SK-N-SH (cell line): ENCODE measurements at regions not wholly inside any gene's neighbourhood (a gene's known extent, or its start where the extent isn't known, plus 50 kb on each side); places are given as distances from the start of the nearest gene placed in this dataset.

Source experiments
- CTCF ChIA-PET: fragments of 300-600, 350-600 bp; formaldehyde crosslinking; extraction: SDS; loops from one replicate; lab custom pipeline; 2021; lab: Yijun Ruan, JAX
- POLR2A ChIA-PET: fragments of 350-600 bp; sonication (Branson Sonifier 250); formaldehyde crosslinking; extraction: SDS; loops from one replicate; lab custom pipeline; 2020; ENCODE audit warnings: antibody characterized with exemption, inconsistent platforms; lab: Yijun Ruan, JAX
- DNase-seq: peaks from one replicate; pipeline ENCODE4 v3.0.0; 2012
- H2AFZ ChIP-seq: fragments of 200-600 bp; sonication (generic); 2 replicates; pipeline ENCODE4 v1.8.1; 2016; ENCODE audit warnings: antibody characterized with exemption, mild to moderate bottlenecking, low read depth
- H3F3A ChIP-seq: fragments of 200-600 bp; sonication (generic); replicated peaks from 2 replicates; pipeline ENCODE3; 2016; ENCODE audit warnings: antibody characterized with exemption, mild to moderate bottlenecking; ENCODE audit not compliant: insufficient read depth
- H3K27ac ChIP-seq, 2 experiments: fragments of 200-500 bp in 1 of 2; fragments of 200-600 bp in 1 of 2; sonication (Bioruptor generic) in 1 of 2; sonication (generic), shearing (Covaris generic) in 1 of 2; 2 replicates each; pipeline versions ENCODE4 v1.5.1 to v1.6.1; 2014 to 2016; ENCODE audit warnings: low read depth in 2 of 2, inconsistent platforms in 1 of 2, low read length in 1 of 2, mild to moderate bottlenecking in 1 of 2, mixed read lengths in 1 of 2
- H3K27me3 ChIP-seq: fragments of 200-600 bp; sonication (generic), shearing (Covaris generic); 2 replicates; pipeline ENCODE4 v1.6.1; 2016; ENCODE audit warnings: mixed run types; ENCODE audit not compliant: insufficient read depth
- H3K36me3 ChIP-seq, 2 experiments: fragments of 200-500 bp in 1 of 2; fragments of 200-600 bp in 1 of 2; sonication (Bioruptor generic) in 1 of 2; sonication (generic) in 1 of 2; replicated peaks in 1 of 2; 2 replicates each; pipeline versions ENCODE3 to v1.5.1; 2014 to 2016; ENCODE audit warnings: low read length in 1 of 2, mild to moderate bottlenecking in 1 of 2; ENCODE audit not compliant: insufficient read depth in 2 of 2, control insufficient read depth in 1 of 2
- H3K4me1 ChIP-seq, 2 experiments: fragments of 200-500 bp in 1 of 2; fragments of 200-600 bp in 1 of 2; sonication (Bioruptor generic) in 1 of 2; sonication (generic), shearing (Covaris generic) in 1 of 2; 2 replicates each; pipeline versions ENCODE4 v1.5.1 to v1.6.1; 2014 to 2016; ENCODE audit warnings: low read depth in 1 of 2, low read length in 1 of 2, mixed run types in 1 of 2; ENCODE audit not compliant: insufficient read depth in 2 of 2, control insufficient read depth in 1 of 2
- H3K4me2 ChIP-seq: fragments of 200-600 bp; sonication (generic), shearing (Covaris generic); 2 replicates; pipeline ENCODE4 v1.6.1; 2017; ENCODE audit warnings: mixed run types
- H3K4me3 ChIP-seq, 2 experiments: fragments of 200-500 bp in 1 of 2; fragments of 200-600 bp in 1 of 2; sonication (Bioruptor generic) in 1 of 2; sonication (generic), shearing (Covaris generic) in 1 of 2; 2 replicates each; pipeline versions ENCODE4 v1.5.1 to v1.8.1; 2014 to 2016; ENCODE audit warnings: low read depth in 2 of 2, inconsistent platforms in 1 of 2, low read length in 1 of 2, mild to moderate bottlenecking in 1 of 2, mixed read lengths in 1 of 2, moderate library complexity in 1 of 2
- H3K79me2 ChIP-seq: fragments of 200-600 bp; sonication (generic); 2 replicates; pipeline ENCODE4 v1.8.1; 2017; ENCODE audit warnings: mild to moderate bottlenecking; ENCODE audit not compliant: insufficient read depth
- H3K9ac ChIP-seq: fragments of 200-600 bp; sonication (generic); 2 replicates; pipeline ENCODE4 v1.6.1; 2017; ENCODE audit warnings: mixed run types
- H3K9me2 ChIP-seq: fragments of 200-600 bp; sonication (generic); 2 replicates; pipeline ENCODE4 v1.6.1; 2017; ENCODE audit warnings: mixed run types
- H3K9me3 ChIP-seq: fragments of 200-600 bp; sonication (generic); 2 replicates; pipeline ENCODE4 v1.6.1; 2017; ENCODE audit warnings: mixed run types, mild to moderate bottlenecking, moderate library complexity
- H4K20me1 ChIP-seq: fragments of 200-600 bp; sonication (generic); 2 replicates; pipeline ENCODE4 v1.6.1; 2017; ENCODE audit warnings: mild to moderate bottlenecking, mixed run types; ENCODE audit not compliant: insufficient read depth
- CHD2 ChIP-seq: fragments of 150-350 bp; IDR thresholded peaks from 2 replicates; pipeline ENCODE4 v1.6.1; 2018; ENCODE audit warnings: low read length; ENCODE audit not compliant: partially characterized antibody
- ELF1 ChIP-seq: IDR thresholded peaks from 2 replicates; pipeline ENCODE4 v1.4.0; 2012
- FOXJ3 ChIP-seq: sonication (generic); formaldehyde crosslinking; IDR thresholded peaks from 2 replicates; pipeline ENCODE4 v1.5.1; 2020; ENCODE audit warnings: mild to moderate bottlenecking, missing genetic modification reagents
- GABPA ChIP-seq: IDR thresholded peaks from 2 replicates; pipeline ENCODE4 v1.4.0; 2012; ENCODE audit warnings: low read depth, mild to moderate bottlenecking
- JUND ChIP-seq: IDR thresholded peaks from 2 replicates; pipeline ENCODE4 v1.4.0; 2012
- MAX ChIP-seq: IDR thresholded peaks from 2 replicates; pipeline ENCODE4 v1.4.0; 2012; ENCODE audit warnings: low read depth
- MXI1 ChIP-seq: IDR thresholded peaks from 2 replicates; pipeline ENCODE4 v1.6.1; 2012; ENCODE audit warnings: mild to moderate bottlenecking, low read depth, low read length, improper control_type of control experiment
- NRF1 ChIP-seq: IDR thresholded peaks from 2 replicates; pipeline ENCODE4 v1.6.1; 2012; ENCODE audit warnings: low read depth, mild to moderate bottlenecking, low read length
- PBX3 ChIP-seq: IDR thresholded peaks from 2 replicates; pipeline ENCODE4; 2012
- POLR2AphosphoS5 ChIP-seq: IDR thresholded peaks from 2 replicates; pipeline ENCODE4 v1.6.1; 2012; ENCODE audit warnings: low read depth, low read length
- RFX5 ChIP-seq: IDR thresholded peaks from 2 replicates; pipeline ENCODE4 v1.6.1; 2012; ENCODE audit warnings: mild to moderate bottlenecking, improper control_type of control experiment, low read length
- RXRA ChIP-seq: IDR thresholded peaks from 2 replicates; pipeline ENCODE4 v1.4.0; 2012; ENCODE audit warnings: low read depth, mild to moderate bottlenecking, borderline replicate concordance
- SIN3A ChIP-seq: IDR thresholded peaks from 2 replicates; pipeline ENCODE4 v1.6.1; 2012; ENCODE audit warnings: low read depth, mild to moderate bottlenecking, low read length, moderate library complexity, borderline replicate concordance
- SMC3 ChIP-seq: IDR thresholded peaks from 2 replicates; pipeline ENCODE4 v1.6.1; 2012; ENCODE audit warnings: low read depth, low read length, improper control_type of control experiment
- TAF1 ChIP-seq: IDR thresholded peaks from 2 replicates; pipeline ENCODE4 v1.6.1; 2012; ENCODE audit warnings: low read depth, mild to moderate bottlenecking, low read length, moderate library complexity, borderline replicate concordance
- TCF12 ChIP-seq: IDR thresholded peaks from 2 replicates; pipeline ENCODE4 v1.4.0; 2012
- TEAD4 ChIP-seq: IDR thresholded peaks from 2 replicates; pipeline ENCODE4 v1.4.0; 2012; ENCODE audit warnings: mild to moderate bottlenecking, borderline replicate concordance; ENCODE audit not compliant: insufficient read depth
- USF1 ChIP-seq: IDR thresholded peaks from 2 replicates; pipeline ENCODE4 v1.4.0; 2012; ENCODE audit warnings: low read depth, borderline replicate concordance
- USF2 ChIP-seq: fragments of 150-350 bp; IDR thresholded peaks from 2 replicates; pipeline ENCODE4 v1.6.1; 2017; ENCODE audit warnings: antibody characterized with exemption, low read length, low read depth, borderline replicate concordance
- ZBTB33 ChIP-seq: IDR thresholded peaks from 2 replicates; pipeline ENCODE4 v1.4.0; 2012; ENCODE audit warnings: low read depth, borderline replicate concordance
- WGBS: methylation state at CpG from one replicate; pipeline ENCODE4 v1.1.6; 2017; ENCODE audit warnings: low lambda C conversion rate; 5-methylcytosine and 5-hydroxymethylcytosine counted together

- no peaks in the 10 kb centered on the region for H3K9me3 ChIP-seq
- no peaks in the 10 kb centered on the region for H4K20me1 ChIP-seq
- ChIA-PET POLR2A (no interaction called here), CTCF (no interaction called here)
- H3K79me2 ChIP-seq, result no peaks in the 10 kb centered on the region
- H3K27ac ChIP-seq, result no peak overlapping the region
- H3F3A ChIP-seq, result no peaks in the 10 kb centered on the region
- no peaks in the 10 kb centered on the region for H3K4me1 ChIP-seq
- no peak for TF ChIP-seq SMC3
- no peak for TF ChIP-seq USF2
- no peak for TF ChIP-seq RFX5
- TF ChIP-seq ELF1, result no peak
- TF ChIP-seq RXRA, result no peak
- no peak for TF ChIP-seq MXI1
- TF ChIP-seq TCF12, result no peak
- TF ChIP-seq NRF1, result no peak
- TF ChIP-seq JUND, result no peak
- TF ChIP-seq, all 33 proteins: peak for 0
- 7% methylated on average over 2 of the region's 2 CpGs for WGBS
- DNase-seq, result no peak
- H3K9ac ChIP-seq, result no peak overlapping the region
- H3K4me2 ChIP-seq, result no peak overlapping the region
- no peaks in the 10 kb centered on the region for H3K36me3 ChIP-seq
- H2AFZ ChIP-seq, result no peak overlapping the region
- H3K9me2 ChIP-seq, result no peaks in the 10 kb centered on the region
- no peaks in the 10 kb centered on the region for H3K27me3 ChIP-seq
- no peak overlapping the region for H3K4me3 ChIP-seq
Observed at GRCh38 chr16:5761592-5761991, 664.0 kb upstream of the EEF2KMT start.

GRCh38 chr16:5758281-5758680 is 660.7 kb upstream of the EEF2KMT start:
- TF ChIP-seq RXRA (no peak), TEAD4 (no peak), MAX (no peak), USF1 (no peak), SIN3A (no peak), ZBTB33 (no peak), GABPA (no peak), SMC3 (no peak), POLR2AphosphoS5 (no peak), PBX3 (no peak), CHD2 (no peak), FOXJ3 (CRISPR knock-in tag) (no peak), TAF1 (no peak)
- WGBS, result 15% methylated on average over 4 of the region's 4 CpGs
- CTCF ChIA-PET, result interaction anchor here (1.2 to 1.5 kb wide), 2 partner anchors 124 to 250 kb away, joined by 3 read pairs; no protein-coding TSS in a partner anchor

More at GRCh38 chr16:5758281-5758680, 660.7 kb upstream of the EEF2KMT start:
- POLR2A ChIA-PET, result no interaction called here
- no peaks in the 10 kb centered on the region for H3K36me3 ChIP-seq
- H3K79me2 ChIP-seq, result no peaks in the 10 kb centered on the region
- no peaks in the 10 kb centered on the region for H3K9me3 ChIP-seq
- H3K4me3 ChIP-seq, result no peak overlapping the region
- no peak overlapping the region for H3K9ac ChIP-seq
- H3F3A ChIP-seq, result no peaks in the 10 kb centered on the region
- H3K4me1 ChIP-seq, result no peaks in the 10 kb centered on the region
- no peaks in the 10 kb centered on the region for H3K9me2 ChIP-seq
- no peaks in the 10 kb centered on the region for H4K20me1 ChIP-seq
- H3K27me3 ChIP-seq, result no peaks in the 10 kb centered on the region
- no peak overlapping the region for H2AFZ ChIP-seq
- H3K4me2 ChIP-seq, result no peak overlapping the region
- H3K27ac ChIP-seq, result no peak overlapping the region
- DNase-seq, result no peak
